GM18861 (cell line): ENCODE measurements at regions not wholly inside any gene's neighbourhood (a gene's known extent, or its start where the extent isn't known, plus 50 kb on each side); places are given as distances from the start of the nearest gene placed in this dataset.
"Not testable (repeated sequence)": the region's sequence is repeated elsewhere in the genome, so short reads cannot be mapped to it uniquely, and the experiment has no call there.

Experiments used
- ATAC-seq: cut with Tn5 transposase; IDR thresholded peaks from one replicate; pipeline ENCODE4 v1.9.1; 2021; ENCODE audit not compliant: unreplicated experiment

DNA sequence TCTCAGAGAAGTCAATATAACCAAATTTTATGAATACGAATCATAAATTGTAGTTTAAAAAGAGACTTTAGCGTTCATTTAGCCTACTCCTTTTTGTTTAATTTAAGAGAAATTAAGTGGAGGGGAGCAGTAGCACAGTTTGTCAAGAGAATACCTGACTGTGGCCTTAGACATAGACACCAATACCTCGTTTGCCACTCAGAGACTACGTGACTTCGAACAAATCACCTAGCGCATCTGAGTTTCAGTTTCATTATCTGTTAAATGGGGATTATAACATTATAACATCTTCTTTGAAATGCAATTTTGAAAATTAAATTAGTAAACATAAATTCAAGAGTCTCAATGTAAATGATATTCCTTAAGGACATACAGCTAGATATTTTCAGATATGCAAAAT is 581.5 kb upstream of the VRK2 start:
- no peak for ATAC-seq

DNA sequence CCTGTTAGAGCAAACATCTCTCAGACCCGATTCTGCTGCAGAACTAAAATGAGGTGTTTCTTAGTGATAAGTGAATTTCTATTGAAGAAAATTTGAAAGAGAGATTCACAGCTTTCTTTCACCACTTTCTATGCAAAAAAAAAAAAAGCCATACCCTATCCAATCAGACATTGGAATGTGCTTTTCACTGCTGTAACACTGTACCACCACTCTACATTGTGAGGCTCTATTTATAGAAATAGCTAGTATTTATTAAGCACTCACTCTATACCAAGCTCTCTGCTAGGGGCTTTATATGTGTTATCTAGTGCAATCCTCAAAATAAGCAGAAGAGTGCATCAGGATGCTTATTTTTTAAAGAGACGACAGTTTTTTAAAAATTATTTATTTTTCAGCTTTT is 580.6 kb upstream of the VRK2 start:
- ATAC-seq: no peak

DNA sequence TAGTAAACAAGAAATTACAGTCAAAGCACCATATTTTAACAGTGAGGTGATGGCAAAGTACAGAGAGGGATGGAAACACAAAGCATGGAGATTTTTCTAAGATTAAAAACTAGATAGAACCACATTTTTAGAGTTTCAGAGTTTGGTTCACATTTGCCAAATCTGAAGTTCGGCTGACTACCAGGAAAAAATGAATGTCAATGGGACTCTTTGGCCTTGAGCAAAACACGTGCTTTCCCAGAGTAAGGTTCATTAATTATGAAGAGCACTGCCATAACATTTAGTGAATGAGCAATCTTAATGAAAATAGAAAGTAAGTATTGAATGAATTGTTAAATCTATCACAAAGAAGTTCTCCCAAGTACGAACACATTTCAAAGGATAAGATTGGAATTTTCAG is 571.2 kb upstream of the VRK2 start:
- ATAC-seq: no peak

- ATAC-seq: no peak
These were observed 566.6 kb upstream of the VRK2 start for GRCh38 chr2:57479981-57480380.

GRCh38 chr2:57488061-57488460 is 558.5 kb upstream of the VRK2 start:
- no peak for ATAC-seq

GRCh38 chr2:57490741-57491140 is 555.9 kb upstream of the VRK2 start:
- no peak for ATAC-seq

GRCh38 chr2:57491213-57491612 is 555.4 kb upstream of the VRK2 start:
- no peak for ATAC-seq

DNA sequence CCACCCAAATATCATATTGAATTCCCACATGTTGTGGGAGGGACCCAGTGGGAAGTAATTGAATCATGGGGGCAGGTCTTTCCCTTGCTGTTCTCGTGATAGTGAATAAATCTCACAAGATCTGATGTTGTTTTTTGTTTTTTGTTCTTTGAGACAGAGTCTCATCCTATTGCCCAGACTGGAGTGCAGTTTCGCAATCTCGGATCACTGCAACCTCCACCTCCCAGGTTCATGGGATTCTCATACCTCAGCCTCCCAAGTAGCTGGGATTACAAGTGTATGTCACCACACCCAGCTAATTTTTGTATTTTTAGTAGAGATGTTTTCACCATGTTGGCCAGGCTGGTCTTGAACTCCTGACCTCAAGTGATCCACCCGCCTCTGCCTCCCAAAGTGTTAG is 552.6 kb upstream of the VRK2 start:
- not testable (repeated sequence) for ATAC-seq

- peak; percentile 76 for ATAC-seq
These were observed 549.0 kb upstream of the VRK2 start for GRCh38 chr2:57497489-57498096.

DNA sequence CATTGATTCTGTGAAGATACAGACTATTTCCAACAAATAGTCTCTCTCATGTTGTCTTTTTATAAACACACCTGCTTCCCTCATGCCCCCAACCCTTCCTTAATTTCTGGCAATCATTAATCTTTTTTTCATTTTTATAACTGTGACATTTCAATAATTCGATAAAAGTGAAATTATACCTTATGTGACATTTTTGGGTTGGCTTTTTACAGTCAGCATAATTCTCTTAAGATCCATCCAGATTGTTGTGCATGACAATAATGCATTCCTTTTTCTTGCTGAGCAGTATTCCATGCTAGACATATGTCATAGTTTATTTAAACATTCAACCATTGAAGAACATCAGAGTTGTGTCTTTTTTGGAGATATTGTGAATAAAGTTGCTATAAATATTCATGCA is 541.8 kb upstream of the VRK2 start:
- no peak for ATAC-seq

GRCh38 chr2:57509189-57509588 is 537.4 kb upstream of the VRK2 start:
- ATAC-seq: no peak

DNA sequence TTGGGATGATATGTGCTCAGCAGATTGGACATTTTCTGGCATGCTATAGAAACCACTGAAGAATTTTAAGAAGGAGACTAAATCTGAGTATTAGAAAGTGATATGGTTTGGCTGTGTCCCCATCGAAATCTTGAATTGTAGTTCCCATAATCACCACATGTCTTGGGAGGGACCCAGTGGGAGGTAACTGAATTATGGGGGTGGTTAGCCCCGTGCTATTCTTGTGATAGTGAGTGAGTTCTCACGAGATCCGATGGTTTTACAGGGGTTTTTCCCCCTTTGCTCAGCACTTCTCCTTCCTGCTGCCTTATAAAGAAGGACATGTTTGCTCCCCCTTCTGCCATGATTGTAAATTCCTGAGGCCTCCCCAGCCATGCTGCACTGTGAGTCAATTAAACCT is 535.9 kb upstream of the VRK2 start:
- no peak for ATAC-seq

- no peak for ATAC-seq
These were observed 531.2 kb upstream of the VRK2 start for GRCh38 chr2:57515366-57515765.

- ATAC-seq: peak; percentile 85
These were observed 529.8 kb upstream of the VRK2 start for GRCh38 chr2:57516698-57517340.

GRCh38 chr2:57523304-57523703 is 523.3 kb upstream of the VRK2 start:
- ATAC-seq: no peak

DNA sequence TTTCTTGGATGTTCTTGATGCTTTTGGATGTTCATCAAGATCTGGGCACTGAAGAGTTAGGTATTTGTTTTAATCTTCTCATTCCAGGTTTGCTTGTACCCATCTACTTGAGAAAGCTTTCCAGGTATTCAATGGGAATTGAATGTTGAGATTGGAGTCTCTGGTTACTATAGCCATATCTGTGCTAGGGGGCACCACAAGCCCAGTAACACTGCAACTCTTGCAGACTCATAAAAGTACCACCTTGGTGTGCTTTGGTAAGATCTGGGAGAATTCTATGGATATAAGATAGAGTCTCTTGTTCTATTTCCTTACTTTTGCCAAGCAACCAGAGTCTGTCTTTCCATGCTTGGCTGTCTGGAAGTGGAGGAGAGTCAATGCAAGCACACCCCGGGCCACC is 518.9 kb upstream of the VRK2 start:
- no peak for ATAC-seq

DNA sequence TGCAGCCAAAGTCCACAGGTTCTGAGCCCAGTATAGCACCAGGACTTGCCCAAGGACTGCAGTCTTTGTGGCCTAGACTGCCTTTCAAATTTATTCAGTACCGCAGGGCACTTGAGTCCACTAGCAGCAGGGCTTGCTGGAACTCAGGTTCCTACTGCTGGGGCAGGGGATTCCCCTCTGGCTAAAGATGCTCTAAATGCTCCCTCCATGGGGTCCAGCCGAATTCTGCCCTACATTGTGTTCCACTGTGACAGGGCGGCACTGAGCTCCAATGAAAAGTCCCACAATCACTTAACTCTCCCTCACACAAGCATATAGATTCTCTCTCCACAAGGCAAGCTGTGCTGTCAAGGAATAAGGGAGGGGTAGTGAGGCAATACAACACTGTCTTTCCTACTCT is 518.1 kb upstream of the VRK2 start:
- no peak for ATAC-seq

- ATAC-seq: no peak
These were observed 512.2 kb upstream of the VRK2 start for GRCh38 chr2:57534358-57534757.

DNA sequence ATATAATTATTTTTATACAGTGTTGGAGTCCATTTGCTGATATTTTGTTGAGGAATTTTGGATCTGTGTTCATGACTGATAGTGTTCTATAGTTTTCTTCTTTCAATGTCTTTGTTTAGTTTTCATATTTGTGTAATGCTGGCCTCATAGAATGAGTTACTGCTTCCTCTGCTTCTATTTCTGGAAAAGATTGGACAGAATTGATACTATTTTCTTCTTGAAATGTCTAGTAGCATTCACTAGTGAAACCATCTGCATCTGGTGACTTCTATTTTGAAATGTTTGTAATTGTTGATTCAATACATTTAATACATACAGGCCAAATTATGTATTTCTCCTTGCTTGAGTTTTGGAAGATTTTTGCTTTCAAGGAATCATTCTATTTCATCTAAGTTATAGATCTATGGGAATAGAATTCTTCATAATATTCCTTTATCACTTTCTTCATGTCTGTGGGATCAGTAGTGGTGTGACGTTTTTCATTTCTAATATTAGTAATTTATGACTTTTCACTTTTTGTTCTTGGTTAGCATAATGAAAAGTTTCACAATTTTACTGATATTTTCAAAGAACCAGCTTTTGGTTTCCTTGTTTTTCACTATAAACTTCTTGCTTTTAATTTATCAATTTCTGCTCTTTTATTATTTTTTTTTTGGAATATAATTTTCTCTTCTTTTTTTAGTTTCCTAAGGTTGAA is 509.9 kb upstream of the VRK2 start:
- ATAC-seq: peak; percentile 51

DNA sequence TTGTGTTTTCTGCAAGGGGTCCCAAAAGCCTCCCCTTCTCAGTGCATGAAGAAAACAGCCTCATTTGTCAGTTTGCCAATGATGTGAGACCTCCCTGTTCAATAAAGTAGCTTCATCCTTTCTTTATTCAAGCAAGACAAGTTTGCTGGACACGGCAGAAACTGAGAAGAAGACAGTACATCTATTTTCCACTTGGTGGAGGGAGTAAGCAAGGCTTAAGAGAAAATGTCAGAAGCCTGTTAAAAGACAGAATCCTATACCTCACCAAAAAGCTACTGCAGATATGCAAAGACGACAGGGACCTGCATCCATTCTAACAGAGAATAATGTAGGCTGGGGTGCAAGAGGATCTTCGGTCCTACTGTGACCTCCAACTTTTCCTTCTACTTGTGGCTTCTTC is 506.8 kb upstream of the VRK2 start:
- ATAC-seq: no peak

GRCh38 chr2:57542081-57542480 is 504.5 kb upstream of the VRK2 start:
- ATAC-seq: no peak

DNA sequence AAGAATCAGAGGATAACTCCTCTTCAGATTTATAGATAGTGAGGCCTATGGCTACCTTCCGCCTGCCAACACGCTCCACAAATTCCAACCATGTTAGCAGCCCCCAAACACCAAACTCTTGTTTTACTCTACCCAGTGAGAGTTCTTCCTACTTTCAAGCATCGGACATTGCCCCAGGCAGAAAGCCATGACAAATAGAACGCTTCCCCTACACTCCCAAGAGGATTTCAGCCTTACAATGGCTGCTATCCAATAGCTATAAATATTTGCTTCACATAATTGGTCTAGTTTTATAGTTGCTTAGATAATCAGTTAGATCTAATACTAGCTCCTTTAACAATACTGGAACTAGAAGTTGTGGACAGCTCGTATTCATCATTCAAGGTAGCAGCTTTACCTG is 503.4 kb upstream of the VRK2 start:
- no peak for ATAC-seq

DNA sequence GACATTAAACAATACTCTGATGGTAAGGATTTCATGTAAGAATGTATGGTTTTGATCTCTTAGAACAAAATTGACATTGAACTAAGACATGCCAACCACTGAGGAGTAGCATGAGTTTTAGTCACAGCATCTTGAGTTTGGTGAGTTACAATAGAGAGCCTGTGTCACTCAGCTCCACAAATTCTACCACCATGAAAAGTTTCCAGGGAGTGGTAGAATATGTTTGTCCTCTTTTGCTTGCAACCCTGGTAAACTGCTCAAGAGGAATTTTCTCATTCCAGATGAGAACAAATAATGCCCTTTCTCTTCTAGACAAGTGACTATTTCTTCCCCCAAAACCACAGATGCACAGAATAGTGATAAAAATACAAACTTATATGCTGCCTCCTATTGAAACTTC is 502.0 kb upstream of the VRK2 start:
- ATAC-seq: no peak
